ENCODE measurements at regions not wholly inside any gene's neighbourhood (a gene's known extent, or its start where the extent isn't known, plus 50 kb on each side); places are given as distances from the start of the nearest gene placed in this dataset.

DNA sequence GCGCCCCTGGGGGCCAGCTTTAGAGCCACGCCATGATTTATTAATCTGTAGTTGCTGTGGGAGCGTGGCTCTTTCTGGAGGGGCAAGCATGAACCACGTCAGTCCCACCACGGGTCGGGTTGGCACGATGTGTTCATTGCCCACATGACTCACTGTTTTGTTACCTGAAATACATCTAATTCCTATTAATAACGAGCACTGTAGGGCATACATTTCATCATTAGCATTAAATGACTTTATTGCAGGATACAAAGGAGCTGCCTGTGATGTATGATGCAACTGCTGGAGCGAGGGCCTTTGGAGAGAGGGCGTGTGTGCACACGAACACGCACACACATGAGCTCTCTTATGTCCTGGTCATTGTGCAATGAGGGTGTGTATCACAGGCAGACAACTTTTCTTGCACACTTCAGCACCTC is 127.0 kb downstream of the INHBB start:
- FAIRE-seq (no peak), DNase-seq (ENCODE audit: low read depth in 1 of 2, low spot score in 2 of 2) (no peak)
- no peak overlapping the region for H4K8ac ChIP-seq (ENCODE audit: extremely low read depth, insufficient read depth, low read length)
- no peak overlapping the region for H3K23ac ChIP-seq (ENCODE audit: insufficient read length)
- H3K56ac ChIP-seq (replicated peaks; ENCODE audit: insufficient read length, low read depth, low read length) = no peak overlapping the region
- no peak overlapping the region for H2BK120ac ChIP-seq (replicated peaks; ENCODE audit: low read depth, low read length)
- ChIA-PET CTCF (ENCODE audit: partially characterized antibody) (interaction anchor here (1.5 kb wide), 1 partner anchor 49 kb away, joined by 7 read pairs; no protein-coding TSS in a partner anchor), POLR2A (ENCODE audit: partially characterized antibody) (no interaction called here)
- no peak overlapping the region for H3K27ac ChIP-seq (ENCODE audit: low read depth, low read length)
- no peak overlapping the region for H2AK5ac ChIP-seq (ENCODE audit: low read depth, low read length)
- H2AFZ ChIP-seq (ENCODE audit: low read length) = no peak overlapping the region
- no peaks in the 10 kb centered on the region for H3K79me2 ChIP-seq (ENCODE audit: control insufficient read depth in 1 of 2, insufficient read depth in 2 of 2, low read length in 2 of 2)
- H2BK20ac ChIP-seq (ENCODE audit: low read length) = no peak overlapping the region
- no peak overlapping the region for H3K9ac ChIP-seq (replicated peaks in 1 of 4; ENCODE audit: extremely low read depth in 1 of 4, low read depth in 3 of 4, low read length in 3 of 4)
- H3K18ac ChIP-seq (ENCODE audit: extremely low read depth, low read length) = no peak overlapping the region
- peaks cover 0 to 16% of the 10 kb centered on the region in 2 experiments for H4K20me1 ChIP-seq (replicated peaks in 1 of 2; ENCODE audit: control insufficient read depth in 1 of 2, insufficient read depth in 2 of 2, low read length in 2 of 2)
- no peaks in the 10 kb centered on the region for H3K36me3 ChIP-seq (ENCODE audit: control insufficient read depth in 2 of 4, insufficient read depth in 4 of 4, low read length in 3 of 4)
- H3K27me3 ChIP-seq (replicated peaks in 1 of 4; ENCODE audit: control insufficient read depth in 3 of 4, extremely low read depth in 1 of 4, insufficient read depth in 3 of 4, low read length in 3 of 4) = peaks cover 40 to 81% (median 75%) of the 10 kb centered on the region in 4 experiments
- H3K4ac ChIP-seq (replicated peaks; ENCODE audit: insufficient read length, low read depth, low read length) = no peak overlapping the region
- 0 out of 4 replicates have a peak, but pooled peaks cover 0 to 7% of the 10 kb centered on the region in 2 experiments for H3K9me3 ChIP-seq (ENCODE audit: insufficient read depth in 2 of 2, low read depth in 1 of 2, low read length in 1 of 2)
- 93% methylated on average over 12 of the region's 12 CpGs; no CpG with 5 or more reads in 1 of the 2 experiments for WGBS, 2 experiments (ENCODE audit: extremely low coverage in 1 of 2, insufficient coverage in 1 of 2, insufficient read length in 1 of 2, insufficient replicate concordance in 2 of 2, low coverage in 1 of 2, low lambda C conversion rate in 2 of 2, missing lambda C conversion rate in 1 of 2)
- H4K5ac ChIP-seq (ENCODE audit: insufficient read length, low read depth, low read length) = no peak overlapping the region
- H3K79me1 ChIP-seq (ENCODE audit: low read depth, low read length) = no peaks in the 10 kb centered on the region
- H3K4me1 ChIP-seq (replicated peaks in 1 of 4; ENCODE audit: control insufficient read depth in 3 of 4, insufficient read depth in 4 of 4, low read length in 3 of 4) = no peaks in the 10 kb centered on the region
- no peak overlapping the region for H2BK15ac ChIP-seq (ENCODE audit: low read length)
- H3K4me3 ChIP-seq (ENCODE audit: extremely low read depth in 1 of 4, insufficient read depth in 2 of 4, low read depth in 3 of 4, low read length in 4 of 4) = no peak overlapping the region
- no peaks in the 10 kb centered on the region for H3K23me2 ChIP-seq (ENCODE audit: low read depth, low read length)
- no peak overlapping the region for H2BK5ac ChIP-seq (ENCODE audit: low read depth, low read length)
- no peak overlapping the region for H3K4me2 ChIP-seq (ENCODE audit: insufficient read depth in 1 of 2, low read depth in 2 of 2, low read length in 2 of 2)
- H3K14ac ChIP-seq (ENCODE audit: insufficient read length) = no peak overlapping the region
- no peak overlapping the region for H4K91ac ChIP-seq (replicated peaks; ENCODE audit: insufficient read length, low read length)
- no peak overlapping the region for H2BK12ac ChIP-seq (ENCODE audit: low read depth, low read length)
- no peak for TF ChIP-seq TCF12 (IDR thresholded peaks at IDR 0.05; ENCODE audit: low read depth, low read length)
- no peak for TF ChIP-seq NANOG (IDR thresholded peaks at IDR 0.05; ENCODE audit: insufficient read depth, low read depth, low read length, poor library complexity, severe bottlenecking)
- TF ChIP-seq BACH1 (IDR thresholded peaks at IDR 0.05; ENCODE audit: low read length) = no peak
- no peak for TF ChIP-seq RNF2 (IDR thresholded peaks at IDR 0.05; ENCODE audit: borderline replicate concordance, low read depth, low read length, missing control alignments, poor library complexity, severe bottlenecking)
- no peak for TF ChIP-seq SUZ12 (IDR thresholded peaks at IDR 0.05; ENCODE audit: low read length)
- TF ChIP-seq MAFK (IDR thresholded peaks at IDR 0.05; ENCODE audit: low read depth, low read length) = no peak
- no peak for TF ChIP-seq KDM5A (IDR thresholded peaks at IDR 0.05; ENCODE audit: low read length)
- no peak for TF ChIP-seq SP2 (IDR thresholded peaks at IDR 0.05; ENCODE audit: low read length)
- TF ChIP-seq TEAD4 (IDR thresholded peaks at IDR 0.05; ENCODE audit: low read depth, low read length) = no peak
- no peak for TF ChIP-seq CEBPB (IDR thresholded peaks at IDR 0.05; ENCODE audit: low read depth, low read length)
- no peak for TF ChIP-seq POLR2A (IDR thresholded peaks at IDR 0.05; ENCODE audit: control extremely low read depth in 1 of 2, low read depth in 2 of 2, low read length in 2 of 2)
- TF ChIP-seq YY1 (IDR thresholded peaks at IDR 0.05; ENCODE audit: low read depth, low read length) = no peak
- TF ChIP-seq ATF2 (IDR thresholded peaks at IDR 0.05; ENCODE audit: low read length) = no peak
- TF ChIP-seq KDM4A (IDR thresholded peaks at IDR 0.05; ENCODE audit: low read depth, low read length, severe bottlenecking) = no peak
